ENCODE measurements at regions not wholly inside any gene's neighbourhood (a gene's known extent, or its start where the extent isn't known, plus 50 kb on each side); places are given as distances from the start of the nearest gene placed in this dataset.

GRCh38 chr6:56356426-56356825, 109.0 kb upstream of the COL21A1 start:
- TF ChIP-seq POLR2A (IDR thresholded peaks at IDR 0.05) (no peak), CTCF (IDR thresholded peaks at IDR 0.05) (no peak)
